GM21529 (cell line): ENCODE measurements at regions not wholly inside any gene's neighbourhood (a gene's known extent, or its start where the extent isn't known, plus 50 kb on each side); places are given as distances from the start of the nearest gene placed in this dataset.

ENCODE experiments used
- ATAC-seq: cut with Tn5 transposase; IDR thresholded peaks from one replicate; pipeline ENCODE4 v1.9.1; 2021; ENCODE audit not compliant: unreplicated experiment

- ATAC-seq: no peak
Observed at GRCh38 chr6:4563156-4563555, 213.0 kb upstream of the CDYL start.

DNA sequence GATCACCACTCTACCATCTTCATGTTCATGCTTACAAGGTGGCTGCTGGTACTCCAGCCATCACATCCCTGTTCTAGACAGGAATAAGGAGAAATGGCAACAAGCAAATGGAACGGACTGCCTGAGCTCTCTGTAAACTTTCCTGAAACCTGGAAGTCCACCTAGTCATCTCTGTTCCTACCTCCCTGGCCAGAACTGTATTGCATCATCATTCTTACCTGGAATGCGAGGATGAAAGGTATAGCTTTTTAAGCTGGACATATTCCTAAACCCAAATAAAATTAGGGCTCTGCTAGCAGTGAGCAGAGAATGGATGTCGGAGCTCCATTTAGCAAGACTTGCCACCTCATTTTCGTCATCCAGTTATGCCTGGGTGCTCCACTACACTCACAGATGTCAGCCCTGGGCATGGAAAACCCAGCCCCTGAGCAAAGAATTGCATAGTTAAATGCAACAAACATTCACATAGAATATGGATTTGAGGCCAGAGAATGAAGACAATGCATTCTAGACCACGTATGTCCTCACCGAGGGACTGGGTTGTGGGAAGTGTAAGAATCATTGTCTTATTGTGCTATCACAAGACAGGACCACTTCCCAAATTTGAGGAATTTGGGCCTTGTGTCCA, 214.3 kb upstream of the CDYL start:
- no peak for ATAC-seq

- ATAC-seq: no peak
Observed at GRCh38 chr6:4561078-4561435, 215.1 kb upstream of the CDYL start.

- ATAC-seq: no peak
Observed at GRCh38 chr6:4560221-4561077, 215.8 kb upstream of the CDYL start.

- ATAC-seq: no peak
Observed at GRCh38 chr6:4559281-4559875, 216.8 kb upstream of the CDYL start.

DNA sequence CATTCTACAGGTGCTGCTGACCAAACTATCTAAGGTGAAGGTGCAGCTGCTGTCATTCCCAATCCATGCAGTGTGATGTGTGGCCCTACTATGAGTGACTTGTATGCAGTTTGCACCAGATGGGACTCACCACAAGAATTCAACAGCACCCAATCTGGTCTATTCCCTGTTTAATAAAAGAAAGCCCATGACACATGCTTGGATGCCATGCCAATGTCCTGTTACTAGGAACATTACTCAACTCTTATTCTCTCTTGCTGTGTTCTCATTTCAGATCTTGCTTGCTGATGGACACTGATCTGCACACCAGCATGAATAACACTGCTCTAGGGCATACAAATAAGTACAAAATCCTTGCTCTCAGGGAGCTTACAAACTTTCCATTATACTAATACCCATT, 221.6 kb upstream of the CDYL start:
- no peak for ATAC-seq

- no peak for ATAC-seq
Observed at GRCh38 chr6:4553387-4553786, 222.8 kb upstream of the CDYL start.

GRCh38 chr6:4550227-4550597, 226.0 kb upstream of the CDYL start:
- ATAC-seq: no peak

DNA sequence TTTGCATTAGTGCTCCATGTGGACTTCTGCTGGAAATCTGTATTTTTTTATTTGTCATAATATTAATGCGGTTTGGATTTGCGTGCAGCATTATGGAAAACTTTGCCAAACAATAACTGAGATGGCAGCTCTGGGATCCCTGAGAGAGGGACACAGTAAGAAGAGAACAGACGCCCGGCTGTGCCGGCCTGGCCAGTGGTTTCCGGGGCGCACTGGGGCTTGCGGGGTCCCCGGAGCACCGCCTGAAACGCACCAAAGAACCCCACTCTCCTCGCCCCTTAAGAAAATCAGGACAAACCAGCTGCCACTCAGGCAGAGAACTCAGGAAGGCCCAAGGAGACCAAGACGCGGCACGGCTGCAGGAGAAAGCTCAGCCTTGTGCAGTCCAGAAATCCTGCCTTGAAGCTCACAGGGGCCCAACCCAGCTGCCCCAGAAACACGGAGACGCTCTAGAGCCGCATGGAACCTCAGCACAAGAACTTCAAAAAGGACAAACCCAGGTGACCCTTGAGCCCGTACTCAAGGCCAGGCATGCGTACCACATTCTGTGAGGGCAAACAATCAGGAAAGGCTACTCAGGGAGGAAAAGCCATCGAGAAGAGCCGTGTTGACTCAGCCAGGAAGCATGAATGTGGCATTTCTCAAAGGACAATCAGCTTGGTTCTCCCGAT, 226.5 kb upstream of the CDYL start:
- no peak for ATAC-seq

DNA sequence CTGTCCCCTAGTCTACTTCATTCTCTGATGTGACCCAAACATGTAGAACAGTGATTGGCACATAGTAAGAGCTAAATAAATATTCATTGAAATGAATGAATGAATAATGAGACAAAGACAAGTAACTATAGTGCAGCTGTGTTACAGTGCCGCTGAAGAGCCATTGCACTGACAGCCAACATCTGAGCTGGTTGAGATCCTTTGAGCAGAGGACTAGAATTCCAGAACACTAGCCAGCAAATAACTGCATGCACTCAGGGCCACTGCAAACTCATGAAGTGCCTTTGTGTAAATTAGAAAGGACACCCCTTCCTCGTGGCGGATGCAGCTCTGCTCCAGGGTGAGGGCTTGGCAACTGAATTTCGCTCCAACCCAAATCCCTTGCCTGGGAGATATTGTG, 230.3 kb upstream of the CDYL start:
- no peak for ATAC-seq

GRCh38 chr6:4543596-4543995, 232.6 kb upstream of the CDYL start:
- ATAC-seq: no peak

GRCh38 chr6:4533576-4533975, 242.6 kb upstream of the CDYL start:
- ATAC-seq: no peak

DNA sequence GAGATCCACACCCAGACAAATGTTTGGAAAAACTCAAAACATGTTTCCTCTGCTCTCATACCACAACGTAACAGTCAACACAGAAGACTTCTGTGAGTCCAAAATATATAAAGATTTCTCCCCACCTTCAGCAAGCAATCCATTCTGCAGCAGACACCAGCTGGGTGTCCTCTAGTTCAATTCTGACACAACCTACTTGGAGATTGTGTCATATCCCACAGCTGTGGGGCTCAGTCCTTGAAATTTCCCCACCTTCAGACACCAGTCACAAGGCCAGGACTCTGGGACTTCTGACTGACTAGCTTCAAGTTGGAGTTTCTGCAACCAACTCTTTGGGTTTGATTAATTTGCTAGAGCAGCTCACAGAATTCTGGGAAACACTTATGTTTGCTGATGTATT, 244.8 kb upstream of the CDYL start:
- ATAC-seq: no peak

- no peak for ATAC-seq
Observed at GRCh38 chr6:4522453-4522852, 253.8 kb upstream of the CDYL start.

GRCh38 chr6:4521070-4521469, 255.1 kb upstream of the CDYL start:
- ATAC-seq: no peak

GRCh38 chr6:4518506-4518905, 257.7 kb upstream of the CDYL start:
- ATAC-seq: no peak

GRCh38 chr6:4516206-4516605, 260.0 kb upstream of the CDYL start:
- ATAC-seq: no peak

DNA sequence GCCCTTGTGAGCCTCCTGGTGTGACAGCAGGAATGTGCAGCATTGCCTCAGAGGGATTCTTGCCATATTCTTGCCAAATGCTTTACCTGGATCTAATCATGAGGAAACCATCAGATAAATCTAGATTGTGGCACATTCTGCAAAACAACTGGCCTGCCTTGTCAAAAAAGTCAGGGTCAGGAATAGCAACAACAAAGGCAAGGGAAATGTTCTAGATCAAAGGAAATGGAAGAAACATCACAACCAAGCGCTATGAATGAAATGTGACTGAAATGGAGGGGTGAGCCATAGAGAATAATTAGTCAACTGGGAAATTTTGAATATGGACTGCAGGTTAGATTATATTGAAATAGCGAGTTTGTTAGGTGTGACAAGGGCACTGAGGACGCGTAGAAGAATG, 262.6 kb upstream of the CDYL start:
- ATAC-seq: no peak

GRCh38 chr6:4512051-4512471, 264.1 kb upstream of the CDYL start:
- ATAC-seq: no peak

DNA sequence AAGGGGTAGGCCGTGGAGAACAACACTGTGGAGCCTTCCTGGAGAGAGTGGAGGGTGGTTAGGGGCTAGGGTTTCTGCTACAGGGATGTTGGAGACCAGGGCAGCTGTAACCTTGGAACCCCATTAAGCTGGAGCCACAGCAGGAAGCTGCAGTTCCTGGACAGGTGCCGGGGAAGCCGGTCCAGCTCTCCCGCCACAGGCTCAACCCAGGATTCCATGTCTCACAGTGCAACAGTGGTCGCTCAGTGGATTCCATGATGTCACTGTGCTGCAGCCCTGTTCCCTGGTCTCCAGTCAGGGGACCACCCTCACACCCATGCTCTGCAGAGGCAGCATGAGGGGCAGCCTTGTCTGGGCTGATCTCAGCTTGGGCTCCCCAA, 264.6 kb upstream of the CDYL start:
- no peak for ATAC-seq

GRCh38 chr6:4510906-4511640, 265.1 kb upstream of the CDYL start:
- ATAC-seq: no peak
